ENCODE measurements at regions not wholly inside any gene's neighbourhood (a gene's known extent, or its start where the extent isn't known, plus 50 kb on each side); places are given as distances from the start of the nearest gene placed in this dataset.

DNA sequence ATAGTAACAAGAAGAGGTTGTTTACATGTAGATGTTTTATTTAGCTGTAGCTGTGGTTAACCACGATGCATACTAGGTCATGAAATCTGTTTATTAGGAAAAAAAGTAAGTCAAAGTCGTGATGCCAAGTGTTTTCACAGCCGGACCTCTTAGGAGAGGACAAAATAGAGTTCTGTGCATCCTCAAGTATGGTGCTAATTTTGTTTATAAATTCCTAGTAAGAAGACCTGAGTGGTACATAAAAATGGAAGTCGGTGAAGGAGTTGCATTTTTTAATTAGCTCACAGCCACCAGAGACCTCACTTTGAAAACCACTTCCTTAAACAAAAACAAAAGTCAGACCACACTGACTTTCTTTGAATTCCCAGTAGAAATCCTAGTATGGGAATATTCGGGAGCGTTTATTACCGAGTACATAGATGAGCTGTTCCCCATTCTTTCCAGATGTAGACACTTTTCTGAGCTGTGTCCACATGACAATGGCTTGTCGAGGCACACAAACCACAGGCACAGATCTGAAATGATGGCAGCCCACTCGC lies 143.6 kb upstream of the UBE2E1 start:
- DNase-seq (ENCODE audit: low read depth, low spot score) = no peak
- in situ Hi-C loops (cut with HindIII; ENCODE audit: low pct_unique_long_range_greater_than_20kb, low sequenced_read_pairs) = no loop called here

GRCh38 chr3:23663246-23663645 lies 142.5 kb upstream of the UBE2E1 start:
- no peak for DNase-seq (ENCODE audit: low read depth, low spot score)
- in situ Hi-C loops (cut with HindIII; ENCODE audit: low pct_unique_long_range_greater_than_20kb, low sequenced_read_pairs) = no loop called here

DNA sequence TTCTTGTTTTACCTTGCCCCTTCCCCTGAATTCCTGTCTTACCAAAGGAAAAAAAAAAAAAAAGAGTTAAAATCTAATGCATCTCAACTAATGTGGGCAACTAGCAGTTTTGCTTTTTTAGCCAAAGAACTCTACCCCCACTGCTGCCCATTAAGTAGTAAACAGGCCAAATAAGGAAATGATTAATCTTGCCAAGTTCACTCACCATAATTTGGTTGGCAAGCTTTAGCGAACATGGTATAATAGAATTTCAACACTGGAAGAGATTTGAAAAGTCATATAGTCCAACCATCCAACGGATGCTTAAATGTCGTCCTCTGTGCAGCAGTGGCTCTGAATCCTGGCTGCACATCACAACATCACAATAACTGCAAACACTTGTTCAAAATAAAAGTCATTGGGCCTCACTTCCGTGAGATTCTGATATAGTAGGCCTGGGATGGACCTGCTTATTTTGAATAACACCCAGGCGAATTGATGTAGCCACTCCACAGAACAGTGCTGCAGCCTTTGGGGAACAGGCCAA lies 142.0 kb upstream of the UBE2E1 start:
- in situ Hi-C loops (cut with HindIII; ENCODE audit: low pct_unique_long_range_greater_than_20kb, low sequenced_read_pairs) = no loop called here
- DNase-seq (ENCODE audit: low read depth, low spot score) = no peak

GRCh38 chr3:23664459-23664858 lies 141.3 kb upstream of the UBE2E1 start:
- DNase-seq (ENCODE audit: low read depth, low spot score) = no peak

DNA sequence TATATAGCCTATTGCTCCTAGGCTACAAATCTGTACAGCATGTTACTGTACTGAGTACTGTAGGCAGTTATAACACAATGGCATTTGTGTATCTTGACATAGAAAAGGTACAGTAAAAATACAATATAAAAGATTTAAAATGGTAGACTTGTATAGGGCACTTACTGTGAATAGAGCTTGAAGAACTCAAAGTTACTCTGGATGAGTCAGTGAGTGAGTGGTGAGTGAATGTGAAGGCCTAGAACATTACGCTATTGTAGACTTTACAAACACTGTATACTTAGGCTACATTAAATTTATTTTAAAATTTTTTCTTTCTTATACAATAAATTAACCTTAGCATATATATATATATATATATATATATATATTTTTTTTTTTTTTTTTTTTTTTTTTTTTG lies 140.0 kb upstream of the UBE2E1 start:
- DNase-seq (ENCODE audit: low read depth, low spot score) = no peak
- in situ Hi-C loops (cut with HindIII; ENCODE audit: low pct_unique_long_range_greater_than_20kb, low sequenced_read_pairs) = no loop called here

More at GRCh38 chr3:23664459-23664858, 141.3 kb upstream of the UBE2E1 start:
- in situ Hi-C loops (cut with HindIII; ENCODE audit: low pct_unique_long_range_greater_than_20kb, low sequenced_read_pairs) = no loop called here

DNA sequence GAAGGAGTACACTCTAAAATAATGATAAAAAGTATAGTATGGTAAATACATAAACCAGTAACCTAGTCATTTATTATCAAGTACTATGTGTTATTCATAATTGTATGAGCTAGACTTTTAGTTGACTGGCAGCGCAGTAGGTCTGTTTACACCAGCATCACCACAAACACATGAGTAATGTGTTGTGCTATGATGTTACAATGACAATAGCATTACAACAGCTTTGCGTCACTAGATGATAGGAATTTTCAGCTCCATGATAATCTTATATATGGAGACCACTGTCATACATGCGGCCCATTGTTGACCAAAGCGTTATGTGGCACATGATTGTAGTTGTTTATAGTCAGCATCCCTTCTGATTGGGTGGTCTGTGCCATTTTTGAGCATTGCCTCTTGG lies 138.9 kb upstream of the UBE2E1 start:
- in situ Hi-C loops (cut with HindIII; ENCODE audit: low pct_unique_long_range_greater_than_20kb, low sequenced_read_pairs) = no loop called here
- no peak for DNase-seq (ENCODE audit: low read depth, low spot score)

GRCh38 chr3:23667536-23668429 lies 138.0 kb upstream of the UBE2E1 start:
- in situ Hi-C loops (cut with HindIII; ENCODE audit: low pct_unique_long_range_greater_than_20kb, low sequenced_read_pairs) = no loop called here
- DNase-seq (ENCODE audit: low read depth, low spot score) = no peak

DNA sequence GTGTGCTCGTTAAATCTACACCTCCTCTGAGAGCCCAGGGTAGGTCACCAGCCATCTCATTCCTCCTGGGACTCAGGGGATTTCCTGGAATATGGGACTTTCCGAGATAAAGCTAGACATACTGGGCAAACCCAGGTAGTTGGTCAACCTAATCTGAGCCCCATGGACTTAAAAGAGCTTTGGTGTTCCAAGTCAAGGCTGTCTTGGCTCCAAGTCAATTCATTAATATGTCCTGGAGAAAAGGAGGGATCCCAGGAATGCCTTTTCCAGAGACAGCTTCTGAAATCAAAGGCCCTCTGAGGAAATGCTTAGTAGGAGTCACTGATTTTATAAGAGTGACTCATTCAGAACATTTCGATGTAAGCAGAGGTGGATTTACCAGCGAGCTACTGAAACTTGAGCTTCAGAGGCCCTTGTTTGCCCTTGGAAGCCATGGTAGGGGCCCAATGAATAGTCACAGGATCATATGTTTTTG lies 137.3 kb upstream of the UBE2E1 start:
- in situ Hi-C loops (cut with HindIII; ENCODE audit: low pct_unique_long_range_greater_than_20kb, low sequenced_read_pairs) = no loop called here
- no peak for DNase-seq (ENCODE audit: low read depth, low spot score)

GRCh38 chr3:23669541-23670255 lies 136.1 kb upstream of the UBE2E1 start:
- in situ Hi-C loops (cut with HindIII; ENCODE audit: low pct_unique_long_range_greater_than_20kb, low sequenced_read_pairs) = no loop called here
- no peak for DNase-seq (ENCODE audit: low read depth, low spot score)

GRCh38 chr3:23671851-23672589 lies 133.7 kb upstream of the UBE2E1 start:
- in situ Hi-C loops (cut with HindIII; ENCODE audit: low pct_unique_long_range_greater_than_20kb, low sequenced_read_pairs) = no loop called here
- no peak for DNase-seq (ENCODE audit: low read depth, low spot score)

GRCh38 chr3:23672628-23673027 lies 133.1 kb upstream of the UBE2E1 start:
- in situ Hi-C loops (cut with HindIII; ENCODE audit: low pct_unique_long_range_greater_than_20kb, low sequenced_read_pairs) = no loop called here
- no peak for DNase-seq (ENCODE audit: low read depth, low spot score)

DNA sequence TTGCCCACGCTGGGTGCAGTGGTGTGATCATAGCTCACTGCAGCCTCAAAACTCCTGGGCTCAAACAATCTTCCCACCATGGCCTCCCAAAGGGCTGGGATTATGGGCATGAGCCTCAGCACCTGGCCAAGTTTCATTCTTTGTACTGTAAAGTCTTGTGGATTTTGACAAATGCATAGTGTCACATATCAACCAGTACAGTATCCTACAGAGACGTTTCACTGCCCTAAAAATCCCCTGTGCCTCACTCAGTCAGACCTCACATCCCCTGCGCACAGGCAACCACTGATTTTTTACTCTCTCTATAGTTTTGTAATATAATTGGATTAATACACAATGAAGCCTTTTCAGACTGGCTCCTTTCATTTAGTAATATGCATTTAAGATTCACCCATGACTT lies 130.7 kb upstream of the UBE2E1 start:
- in situ Hi-C loops (cut with HindIII; ENCODE audit: low pct_unique_long_range_greater_than_20kb, low sequenced_read_pairs) = no loop called here
- no peak for DNase-seq (ENCODE audit: low read depth, low spot score)

DNA sequence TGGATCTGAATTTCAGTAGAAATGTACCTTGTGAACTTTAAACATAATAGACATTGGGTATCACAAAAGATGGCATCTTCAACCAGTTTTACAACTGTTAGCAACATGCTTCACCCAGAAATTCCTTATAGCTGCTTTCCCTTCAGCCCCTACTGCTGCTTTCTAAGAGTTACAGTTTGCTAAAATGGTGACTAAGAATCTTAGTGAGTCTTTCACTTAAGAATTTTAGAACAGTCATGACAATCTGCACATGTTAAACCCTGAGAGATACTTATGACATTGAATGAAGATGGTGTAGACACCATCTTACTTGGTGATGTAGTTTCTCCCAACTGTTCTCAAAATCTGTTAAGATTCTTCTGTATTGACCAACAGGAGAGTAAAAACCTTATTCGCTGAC lies 129.7 kb upstream of the UBE2E1 start:
- no peak for DNase-seq (ENCODE audit: low read depth, low spot score)

DNA sequence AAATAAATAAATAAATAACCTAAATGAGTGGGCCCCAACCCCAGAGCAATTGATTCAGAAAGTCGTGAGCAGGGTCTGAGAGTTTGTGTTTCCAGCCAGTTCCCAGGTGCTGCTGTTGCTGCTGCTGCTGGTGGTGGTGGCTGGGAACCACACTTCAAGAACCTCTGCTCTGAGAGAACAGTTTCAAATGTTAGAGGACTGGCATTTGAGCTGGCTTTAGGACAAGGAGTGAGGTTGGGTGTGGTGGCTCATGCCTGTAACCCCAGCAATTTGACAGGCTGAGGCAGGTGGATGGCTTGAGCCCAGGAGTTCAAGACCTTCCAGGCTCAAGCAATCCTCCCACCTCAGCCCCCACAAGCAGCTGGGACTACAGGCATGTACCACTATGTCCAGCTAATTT lies 123.1 kb upstream of the UBE2E1 start:
- no peak for DNase-seq (ENCODE audit: low read depth, low spot score)
- in situ Hi-C loops (cut with HindIII; ENCODE audit: low pct_unique_long_range_greater_than_20kb, low sequenced_read_pairs) = no loop called here

More for the DNA sequence above, 129.7 kb upstream of the UBE2E1 start:
- in situ Hi-C loops (cut with HindIII; ENCODE audit: low pct_unique_long_range_greater_than_20kb, low sequenced_read_pairs) = no loop called here

DNA sequence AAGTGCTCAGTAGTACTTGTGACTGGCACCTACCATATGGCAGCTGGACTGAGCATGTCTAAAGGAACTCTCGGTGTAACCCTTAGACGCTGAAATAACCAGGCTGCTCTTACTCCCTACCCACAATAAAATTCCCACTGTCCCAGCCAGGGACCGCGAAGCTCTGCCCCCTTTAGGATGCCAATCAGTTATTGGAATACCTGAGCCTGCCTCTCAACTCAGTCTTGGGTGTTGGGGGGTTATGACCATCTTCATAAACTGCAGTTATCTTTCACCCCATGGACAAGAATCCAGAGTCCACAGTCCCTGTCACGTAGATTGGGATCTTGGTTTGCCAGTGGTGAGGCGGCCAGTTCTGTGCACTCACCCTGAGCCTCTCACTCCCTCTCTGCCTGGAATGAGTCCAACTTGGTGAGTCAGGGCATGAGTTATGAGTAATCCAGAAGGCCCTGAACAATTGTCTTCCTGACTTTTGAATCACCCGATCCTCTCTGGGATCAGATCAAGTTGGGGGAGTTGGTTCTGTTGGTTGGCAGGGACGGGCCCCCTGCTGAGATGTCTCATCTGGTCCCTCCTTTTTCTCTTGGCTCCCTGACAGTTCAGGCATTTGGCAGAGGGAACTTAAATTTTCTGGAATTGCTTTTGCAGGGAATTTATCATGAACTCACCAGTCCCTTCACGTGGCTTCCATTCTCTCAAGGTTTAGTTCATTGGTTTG lies 120.1 kb upstream of the UBE2E1 start:
- in situ Hi-C loops (cut with HindIII; ENCODE audit: low pct_unique_long_range_greater_than_20kb, low sequenced_read_pairs) = no loop called here
- peak; percentile 91 for DNase-seq (ENCODE audit: low read depth, low spot score)

DNA sequence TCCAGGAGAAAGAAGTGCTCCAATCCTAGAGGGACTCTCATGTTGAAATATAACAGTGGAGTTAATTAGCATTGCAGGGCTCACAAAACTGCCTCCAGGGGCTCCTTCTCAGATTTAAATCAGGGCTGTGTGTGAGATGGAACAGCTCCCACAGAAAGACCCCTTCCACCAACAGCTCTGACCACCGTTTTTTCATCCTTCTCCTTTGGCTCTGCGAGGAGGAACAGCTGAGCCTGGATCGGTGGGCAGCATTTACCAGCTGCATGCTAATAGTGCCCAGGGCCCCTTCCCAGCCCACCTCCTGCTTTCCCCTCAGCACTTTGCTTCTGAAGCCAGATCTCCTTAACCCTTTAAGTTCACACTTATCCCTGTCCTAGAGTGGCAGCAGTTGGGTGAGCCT lies 119.2 kb upstream of the UBE2E1 start:
- no peak for DNase-seq (ENCODE audit: low read depth, low spot score)

DNA sequence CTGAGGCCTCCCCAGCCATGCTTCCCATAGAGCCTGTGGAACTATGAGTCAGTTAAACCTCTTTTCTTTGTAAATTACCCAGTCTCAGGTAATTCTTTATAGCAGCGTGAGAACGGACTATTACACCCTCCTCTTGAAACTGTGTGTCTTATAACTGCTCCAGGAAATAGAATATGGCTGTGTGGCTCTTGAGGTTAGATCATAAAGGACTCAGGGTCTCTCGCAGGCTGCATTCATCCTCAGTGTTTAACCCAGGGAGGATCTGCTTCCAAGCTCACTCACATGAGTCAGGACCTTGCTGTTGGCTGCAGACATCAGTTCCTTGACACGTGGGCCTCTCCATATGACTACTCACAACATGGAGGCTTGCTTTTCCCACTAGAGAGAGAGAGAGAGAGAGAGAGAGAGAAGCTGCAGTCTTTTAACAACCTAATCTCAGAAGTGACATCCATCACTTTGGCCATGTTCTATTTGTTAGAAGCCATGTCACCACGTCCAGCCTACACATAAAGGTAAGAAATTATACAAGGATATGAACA lies 114.3 kb upstream of the UBE2E1 start:
- in situ Hi-C loops (cut with HindIII; ENCODE audit: low pct_unique_long_range_greater_than_20kb, low sequenced_read_pairs) = no loop called here

More for the DNA sequence above, 119.2 kb upstream of the UBE2E1 start:
- in situ Hi-C loops (cut with HindIII; ENCODE audit: low pct_unique_long_range_greater_than_20kb, low sequenced_read_pairs) = no loop called here

More for the DNA sequence above, 114.3 kb upstream of the UBE2E1 start:
- DNase-seq (ENCODE audit: low read depth, low spot score) = no peak

All from SK-MEL-5 (cell line).